ENCODE measurements at regions not wholly inside any gene's neighbourhood (a gene's known extent, or its start where the extent isn't known, plus 50 kb on each side); places are given as distances from the start of the nearest gene placed in this dataset.

DNA sequence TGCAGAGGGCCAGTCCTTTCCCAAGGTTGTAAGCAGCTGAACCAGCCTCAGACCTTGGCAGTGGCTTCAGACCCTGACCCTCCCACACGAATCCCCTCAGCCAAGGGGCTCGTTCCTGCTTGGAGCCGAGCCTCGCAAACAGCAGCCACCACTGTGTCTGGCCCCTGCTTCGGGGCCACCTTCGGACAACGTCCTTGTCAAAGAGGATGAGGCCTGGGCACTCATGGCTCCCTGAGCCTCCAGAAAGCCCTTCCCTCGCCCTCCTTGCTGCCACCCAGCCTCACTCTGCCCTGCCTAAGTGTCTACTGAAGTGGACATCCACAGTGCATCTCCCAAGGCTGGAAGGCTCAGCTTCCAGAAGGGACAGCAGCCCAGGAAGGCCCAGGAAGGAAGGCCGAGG, 161.7 kb downstream of the OLFM1 start:
- intact Hi-C loops (cut with DNase I; ENCODE audit: low total_unique reads) = no loop called here
- no peak for DNase-seq (ENCODE audit: low spot score in 2 of 2)
- H3K4me3 ChIP-seq (ENCODE audit: low read depth, poor library complexity, severe bottlenecking) = no peak overlapping the region
- TF ChIP-seq POLR2A (IDR thresholded peaks at IDR 0.05) = no peak
- TF ChIP-seq, protein P1, sequence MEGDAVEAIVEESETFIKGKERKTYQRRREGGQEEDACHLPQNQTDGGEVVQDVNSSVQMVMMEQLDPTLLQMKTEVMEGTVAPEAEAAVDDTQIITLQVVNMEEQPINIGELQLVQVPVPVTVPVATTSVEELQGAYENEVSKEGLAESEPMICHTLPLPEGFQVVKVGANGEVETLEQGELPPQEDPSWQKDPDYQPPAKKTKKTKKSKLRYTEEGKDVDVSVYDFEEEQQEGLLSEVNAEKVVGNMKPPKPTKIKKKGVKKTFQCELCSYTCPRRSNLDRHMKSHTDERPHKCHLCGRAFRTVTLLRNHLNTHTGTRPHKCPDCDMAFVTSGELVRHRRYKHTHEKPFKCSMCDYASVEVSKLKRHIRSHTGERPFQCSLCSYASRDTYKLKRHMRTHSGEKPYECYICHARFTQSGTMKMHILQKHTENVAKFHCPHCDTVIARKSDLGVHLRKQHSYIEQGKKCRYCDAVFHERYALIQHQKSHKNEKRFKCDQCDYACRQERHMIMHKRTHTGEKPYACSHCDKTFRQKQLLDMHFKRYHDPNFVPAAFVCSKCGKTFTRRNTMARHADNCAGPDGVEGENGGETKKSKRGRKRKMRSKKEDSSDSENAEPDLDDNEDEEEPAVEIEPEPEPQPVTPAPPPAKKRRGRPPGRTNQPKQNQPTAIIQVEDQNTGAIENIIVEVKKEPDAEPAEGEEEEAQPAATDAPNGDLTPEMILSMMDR (IDR thresholded peaks at IDR 0.05) = no peak
- WGBS, 2 donors = 88 to 90% methylated on average over 7 to 9 of the region's 9 CpGs

DNA sequence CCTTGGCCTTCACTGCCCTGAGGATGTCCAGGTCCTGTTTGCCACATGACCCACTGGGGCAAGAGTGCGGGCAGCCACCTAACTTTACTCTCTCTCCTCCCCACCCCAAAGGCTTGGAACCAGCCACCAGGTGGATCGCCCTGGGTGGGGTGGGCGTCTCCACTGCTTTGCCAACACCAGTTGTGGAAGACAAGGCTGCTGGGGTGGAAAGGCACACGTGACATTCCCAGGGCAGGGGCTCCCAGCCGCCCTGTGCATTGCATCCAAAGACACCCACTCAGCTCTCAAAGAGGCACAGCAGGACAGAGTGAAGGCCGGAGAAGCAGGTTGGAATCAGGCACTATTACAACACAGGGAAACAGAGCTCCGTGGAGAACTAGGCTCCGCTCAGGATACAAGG, 162.2 kb downstream of the OLFM1 start:
- DNase-seq (ENCODE audit: low spot score in 2 of 2) = no peak
- intact Hi-C loops (cut with DNase I; ENCODE audit: low total_unique reads) = no loop called here
- TF ChIP-seq POLR2A (IDR thresholded peaks at IDR 0.05) = no peak
- TF ChIP-seq, protein P1 (IDR thresholded peaks at IDR 0.05) = no peak
- WGBS, 2 donors = 76 to 80% methylated on average over 8 of the region's 8 CpGs
- H3K4me3 ChIP-seq (ENCODE audit: low read depth, poor library complexity, severe bottlenecking) = no peak overlapping the region

DNA sequence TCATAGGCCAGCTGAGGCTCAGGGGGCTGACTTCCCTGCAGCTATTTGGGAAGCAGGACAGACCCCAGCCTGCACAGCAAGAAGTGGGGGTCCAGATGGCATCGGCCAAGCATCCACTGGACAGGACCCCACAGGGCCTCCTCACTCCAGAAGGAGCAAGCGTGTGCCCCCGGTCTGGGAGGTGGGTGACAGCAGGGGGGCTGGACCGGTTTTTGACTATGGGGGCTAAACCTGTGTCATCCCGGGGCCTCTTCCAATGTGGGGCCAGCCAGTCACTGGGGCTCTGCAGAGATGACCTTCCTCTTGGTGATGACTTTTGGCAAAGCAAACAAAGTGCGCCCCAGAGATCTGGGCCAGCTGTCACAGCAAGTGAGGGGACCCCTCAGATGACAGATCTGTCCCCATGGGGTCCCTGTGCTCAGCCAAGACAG, 163.9 kb downstream of the OLFM1 start:
- no peak overlapping the region for H3K4me3 ChIP-seq (ENCODE audit: low read depth, poor library complexity, severe bottlenecking)
- intact Hi-C loops (cut with DNase I; ENCODE audit: low total_unique reads) = no loop called here
- 92 to 100% methylated on average over 2 to 5 of the region's 6 CpGs for WGBS, 2 donors

DNA sequence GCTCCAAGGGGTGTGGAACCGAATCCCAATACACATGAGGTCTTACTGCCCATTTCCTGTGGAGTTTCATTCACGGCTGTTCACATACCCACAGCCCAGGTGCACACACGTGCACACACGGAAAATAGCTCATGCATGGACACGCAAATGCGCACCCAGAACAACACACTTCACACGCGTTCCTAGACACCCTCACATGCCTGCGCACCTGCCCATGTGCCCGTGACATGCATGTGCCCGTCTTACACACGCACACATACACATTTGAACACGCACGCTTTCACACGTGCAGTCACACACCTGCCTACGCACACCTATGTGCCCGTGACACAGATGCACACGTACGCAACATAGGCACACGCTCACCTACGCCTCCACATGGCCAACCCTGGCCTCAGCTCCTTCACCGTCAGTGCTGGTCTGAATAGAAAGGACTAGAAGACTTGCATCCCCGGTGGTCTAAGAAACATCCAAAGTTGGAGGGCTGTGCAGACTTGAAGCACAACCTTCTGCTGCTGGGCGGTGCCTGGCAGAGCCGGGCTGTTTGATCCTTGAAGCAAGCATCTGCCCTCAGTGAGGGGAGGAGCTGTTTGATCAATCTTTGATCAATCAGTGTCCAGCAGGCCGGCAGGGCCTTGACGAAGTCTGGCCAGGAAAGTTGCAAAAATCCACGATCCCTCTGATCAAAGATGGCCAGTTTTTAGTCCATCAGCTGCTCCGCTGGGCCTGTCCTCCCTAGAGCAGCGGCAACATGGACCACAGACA, 164.7 kb downstream of the OLFM1 start:
- DNase-seq (ENCODE audit: low spot score in 2 of 2) = no peak
- WGBS, 2 donors = 87 to 88% methylated on average over 30 of the region's 30 CpGs
- TF ChIP-seq, protein P1 (IDR thresholded peaks at IDR 0.05) = no peak
- no peak for TF ChIP-seq POLR2A (IDR thresholded peaks at IDR 0.05)
- intact Hi-C loops (cut with DNase I; ENCODE audit: low total_unique reads) = no loop called here
- H3K4me3 ChIP-seq (ENCODE audit: low read depth, poor library complexity, severe bottlenecking) = no peak overlapping the region

More for the DNA sequence above, 163.9 kb downstream of the OLFM1 start:
- no peak for TF ChIP-seq POLR2A (IDR thresholded peaks at IDR 0.05)
- TF ChIP-seq, protein P1 (IDR thresholded peaks at IDR 0.05) = no peak
- DNase-seq (ENCODE audit: low spot score in 2 of 2) = no peak

DNA sequence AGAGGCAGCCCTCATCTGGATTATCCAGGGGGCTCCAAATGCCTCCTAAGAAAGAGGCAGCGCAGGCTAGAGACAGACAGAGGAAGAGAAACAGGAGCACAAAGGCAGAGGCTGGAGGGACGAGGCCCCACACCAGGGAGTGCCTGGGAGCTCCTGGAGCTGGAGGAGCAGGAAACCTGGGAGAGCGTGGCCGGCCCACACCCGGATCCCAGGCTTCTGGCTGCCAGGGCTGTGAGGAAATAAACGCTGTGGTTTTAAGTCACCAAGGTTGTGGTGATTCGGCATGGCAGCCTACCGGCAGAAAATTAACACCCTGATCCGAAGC, 165.5 kb downstream of the OLFM1 start:
- no peak for DNase-seq (ENCODE audit: low spot score in 2 of 2)
- TF ChIP-seq, protein P1 (IDR thresholded peaks at IDR 0.05) = no peak
- intact Hi-C loops (cut with DNase I; ENCODE audit: low total_unique reads) = no loop called here
- 28 to 35% methylated on average over 9 of the region's 9 CpGs for WGBS, 2 donors
- no peak overlapping the region for H3K4me3 ChIP-seq (ENCODE audit: low read depth, poor library complexity, severe bottlenecking)
